ENCODE measurements at regions not wholly inside any gene's neighbourhood (a gene's known extent, or its start where the extent isn't known, plus 50 kb on each side); places are given as distances from the start of the nearest gene placed in this dataset.

GRCh38 chr17:72301887-72302286 lies 181.1 kb downstream of the SOX9 start:
- no peak overlapping the region for H3K27ac ChIP-seq
- no peak for TF ChIP-seq CTCF (conservative IDR thresholded peaks at IDR 0.05)

- TF ChIP-seq CTCF (conservative IDR thresholded peaks at IDR 0.05) = no peak
- no peak overlapping the region for H3K27ac ChIP-seq
Observed at GRCh38 chr17:72302735-72303134, 181.9 kb downstream of the SOX9 start.

GRCh38 chr17:72303787-72304733 lies 183.2 kb downstream of the SOX9 start:
- TF ChIP-seq CTCF (conservative IDR thresholded peaks at IDR 0.05) = no peak
- no peak overlapping the region for H3K27ac ChIP-seq

GRCh38 chr17:72304859-72305258 lies 184.0 kb downstream of the SOX9 start:
- no peak for TF ChIP-seq CTCF (conservative IDR thresholded peaks at IDR 0.05)
- no peak overlapping the region for H3K27ac ChIP-seq

- TF ChIP-seq CTCF (conservative IDR thresholded peaks at IDR 0.05) = no peak
- no peak overlapping the region for H3K27ac ChIP-seq
Observed at GRCh38 chr17:72305472-72305871, 184.7 kb downstream of the SOX9 start.

GRCh38 chr17:72306037-72306436 lies 185.2 kb downstream of the SOX9 start:
- TF ChIP-seq CTCF (conservative IDR thresholded peaks at IDR 0.05) = no peak
- no peak overlapping the region for H3K27ac ChIP-seq

GRCh38 chr17:72307836-72308235 lies 187.0 kb downstream of the SOX9 start:
- H3K27ac ChIP-seq = no peak overlapping the region
- no peak for TF ChIP-seq CTCF (conservative IDR thresholded peaks at IDR 0.05)
